ENCODE measurements at regions not wholly inside any gene's neighbourhood (a gene's known extent, or its start where the extent isn't known, plus 50 kb on each side); places are given as distances from the start of the nearest gene placed in this dataset.

DNA sequence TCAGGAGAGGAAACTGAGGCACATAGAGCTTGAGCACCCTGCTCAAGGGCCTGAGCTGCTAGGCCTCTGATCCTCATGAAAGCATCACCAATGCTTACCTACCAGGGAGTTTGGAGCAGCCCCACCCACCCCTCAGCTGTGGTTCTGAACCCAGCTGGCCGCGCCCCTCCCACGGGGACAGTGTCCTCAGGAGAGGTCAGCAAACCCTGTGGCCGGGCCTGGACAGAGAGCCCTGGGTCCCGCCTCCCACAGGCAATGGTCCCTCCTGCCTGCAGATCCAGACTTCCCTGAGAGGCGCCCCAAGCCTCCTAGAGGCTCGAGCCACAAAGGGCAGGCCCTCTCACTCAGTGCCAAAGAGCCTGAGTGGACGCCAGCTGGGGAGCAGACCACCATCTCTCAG lies 184.9 kb downstream of the BRD1 start:
- TF ChIP-seq, protein P1, sequence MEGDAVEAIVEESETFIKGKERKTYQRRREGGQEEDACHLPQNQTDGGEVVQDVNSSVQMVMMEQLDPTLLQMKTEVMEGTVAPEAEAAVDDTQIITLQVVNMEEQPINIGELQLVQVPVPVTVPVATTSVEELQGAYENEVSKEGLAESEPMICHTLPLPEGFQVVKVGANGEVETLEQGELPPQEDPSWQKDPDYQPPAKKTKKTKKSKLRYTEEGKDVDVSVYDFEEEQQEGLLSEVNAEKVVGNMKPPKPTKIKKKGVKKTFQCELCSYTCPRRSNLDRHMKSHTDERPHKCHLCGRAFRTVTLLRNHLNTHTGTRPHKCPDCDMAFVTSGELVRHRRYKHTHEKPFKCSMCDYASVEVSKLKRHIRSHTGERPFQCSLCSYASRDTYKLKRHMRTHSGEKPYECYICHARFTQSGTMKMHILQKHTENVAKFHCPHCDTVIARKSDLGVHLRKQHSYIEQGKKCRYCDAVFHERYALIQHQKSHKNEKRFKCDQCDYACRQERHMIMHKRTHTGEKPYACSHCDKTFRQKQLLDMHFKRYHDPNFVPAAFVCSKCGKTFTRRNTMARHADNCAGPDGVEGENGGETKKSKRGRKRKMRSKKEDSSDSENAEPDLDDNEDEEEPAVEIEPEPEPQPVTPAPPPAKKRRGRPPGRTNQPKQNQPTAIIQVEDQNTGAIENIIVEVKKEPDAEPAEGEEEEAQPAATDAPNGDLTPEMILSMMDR (IDR thresholded peaks at IDR 0.05; ENCODE audit: control insufficient read depth, extremely low read depth, insufficient read depth), result no peak
- DNase-seq (ENCODE audit: low read depth), result no peak
- H3K4me3 ChIP-seq (ENCODE audit: low read depth, low read length), result no peak overlapping the region

DNA sequence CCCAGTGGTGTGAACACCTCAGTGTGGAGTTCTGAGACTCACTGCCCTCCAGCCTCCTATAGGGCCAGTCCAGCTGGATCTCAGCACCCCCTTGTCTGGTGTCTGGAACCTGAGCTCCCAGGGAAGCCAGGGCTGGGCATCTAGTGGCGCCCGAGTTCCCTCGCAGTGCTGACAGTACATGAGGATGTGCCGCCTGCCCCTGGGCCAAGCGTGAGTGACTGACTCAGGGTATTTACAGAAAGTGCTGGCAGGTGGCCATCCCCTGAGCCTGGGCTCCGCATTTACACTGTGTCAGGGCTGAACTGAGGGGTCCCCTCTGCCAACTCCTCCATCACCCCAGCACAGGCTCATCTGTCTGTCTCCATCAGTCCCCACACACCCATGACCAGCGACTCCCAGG lies 185.3 kb downstream of the BRD1 start:
- H3K4me3 ChIP-seq (ENCODE audit: low read depth, low read length), result no peak overlapping the region
- DNase-seq (ENCODE audit: low read depth), result no peak
- TF ChIP-seq, protein P1 (IDR thresholded peaks at IDR 0.05; ENCODE audit: control insufficient read depth, extremely low read depth, insufficient read depth), result no peak

DNA sequence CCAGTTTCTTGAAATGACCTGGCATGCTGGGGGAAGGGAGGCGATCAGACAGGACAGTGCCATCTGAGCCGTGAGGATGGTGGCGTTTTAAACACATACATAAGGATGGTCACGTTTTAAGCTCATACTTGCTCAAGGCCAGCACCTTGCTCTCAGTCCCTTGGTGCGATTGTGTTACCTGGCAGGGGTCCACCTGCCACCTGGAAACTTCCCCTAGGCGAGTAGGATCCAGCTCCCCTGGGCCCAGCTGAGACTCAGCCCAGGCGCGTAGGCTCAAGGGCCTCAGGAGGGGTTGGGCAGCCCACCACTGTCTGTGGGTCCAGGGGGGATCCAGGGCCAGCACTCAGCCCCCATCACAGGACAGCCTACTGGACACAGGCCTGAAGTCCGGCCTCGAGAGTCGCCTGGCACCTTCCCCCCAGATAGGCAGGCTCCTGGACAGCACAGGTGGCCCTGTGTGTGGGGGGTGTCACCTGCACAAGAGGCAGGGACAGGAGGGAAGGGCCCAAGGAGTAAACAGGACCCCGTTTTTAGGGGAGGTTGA lies 185.8 kb downstream of the BRD1 start:
- DNase-seq (ENCODE audit: low read depth), result no peak
- TF ChIP-seq, protein P1 (IDR thresholded peaks at IDR 0.05; ENCODE audit: control insufficient read depth, extremely low read depth, insufficient read depth), result no peak

DNA sequence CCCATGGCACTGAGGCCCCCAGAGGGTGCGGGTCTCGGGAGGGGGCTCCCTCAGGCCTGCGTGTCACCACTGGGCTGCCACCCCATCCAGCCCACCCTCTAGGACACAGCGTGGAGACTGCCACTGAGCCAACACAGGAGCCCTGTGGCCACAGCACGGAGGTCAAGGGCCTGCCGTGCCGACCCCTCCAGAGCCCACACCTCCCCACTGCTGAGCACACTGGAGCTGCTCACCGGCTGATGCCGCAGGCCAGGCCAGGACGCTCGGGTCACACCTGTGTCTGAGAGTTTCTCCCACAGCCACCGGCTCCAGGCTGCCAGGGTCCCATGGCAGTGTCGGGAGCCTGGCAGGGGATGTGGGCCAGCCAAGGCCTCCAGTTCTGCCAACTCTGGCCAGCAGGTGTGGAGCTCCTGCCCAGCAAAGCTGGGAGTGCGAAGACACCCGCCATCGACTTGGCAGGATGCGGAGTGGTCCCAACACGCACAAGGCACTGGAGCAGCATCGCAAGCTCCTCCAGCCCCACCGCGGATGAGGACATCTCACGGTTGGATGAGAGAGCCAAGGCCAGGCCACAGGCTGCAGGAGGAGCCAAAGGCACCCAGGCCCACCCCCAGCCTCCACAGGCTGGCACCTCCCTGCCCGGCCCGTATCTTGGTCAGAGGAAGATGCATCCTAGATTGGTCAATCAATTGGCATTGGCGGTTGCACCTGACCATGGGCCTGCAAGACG lies 187.1 kb downstream of the BRD1 start:
- no peak overlapping the region for H3K4me3 ChIP-seq (ENCODE audit: low read depth, low read length)
- TF ChIP-seq, protein P1 (IDR thresholded peaks at IDR 0.05; ENCODE audit: control insufficient read depth, extremely low read depth, insufficient read depth), result no peak
- DNase-seq (ENCODE audit: low read depth), result no peak

More for the DNA sequence above, 185.8 kb downstream of the BRD1 start:
- H3K4me3 ChIP-seq (ENCODE audit: low read depth, low read length), result no peak overlapping the region

DNA sequence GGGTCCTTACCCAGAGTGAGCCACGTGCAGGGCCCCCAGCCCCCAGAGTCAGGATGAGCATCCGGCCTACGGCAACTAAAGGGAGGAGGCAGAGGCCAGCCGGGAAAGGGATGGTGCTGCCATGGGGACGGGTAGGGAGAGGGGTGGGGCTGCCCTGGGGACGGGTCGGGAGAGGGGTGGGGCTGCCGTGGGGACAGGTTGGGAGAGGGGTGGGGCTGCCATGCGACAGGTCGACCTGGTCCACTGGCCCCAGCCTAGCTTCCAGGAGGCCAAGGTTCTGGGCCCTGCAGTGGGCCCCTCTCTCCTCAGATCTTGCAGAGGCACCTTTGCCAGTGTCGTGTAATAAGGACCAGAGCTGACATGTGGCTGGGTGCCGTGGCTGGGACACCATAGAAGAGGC lies 187.7 kb downstream of the BRD1 start:
- no peak overlapping the region for H3K4me3 ChIP-seq (ENCODE audit: low read depth, low read length)
- no peak for DNase-seq (ENCODE audit: low read depth)
- TF ChIP-seq, protein P1 (IDR thresholded peaks at IDR 0.05; ENCODE audit: control insufficient read depth, extremely low read depth, insufficient read depth), result no peak

DNA sequence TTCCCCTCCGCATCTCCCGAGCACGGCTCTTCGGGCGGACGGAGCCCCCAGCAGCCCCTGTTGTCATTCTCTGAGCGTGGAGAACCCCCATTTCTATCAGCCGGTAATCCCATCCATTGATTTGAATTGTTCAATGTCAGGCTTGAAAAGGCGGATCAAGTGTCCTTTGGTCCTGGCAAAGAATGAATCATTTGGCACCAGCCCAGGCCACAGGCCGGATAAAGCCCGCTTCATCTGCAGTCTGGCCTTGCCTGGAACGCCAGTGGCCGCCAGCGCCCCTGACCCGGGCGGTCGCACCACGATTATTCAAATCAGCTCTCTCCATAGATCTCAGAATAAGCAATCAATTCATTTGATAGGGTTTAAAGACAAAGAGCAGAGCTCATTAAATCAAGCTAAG lies 188.9 kb downstream of the BRD1 start:
- DNase-seq (ENCODE audit: low read depth), result no peak
- H3K4me3 ChIP-seq (ENCODE audit: low read depth, low read length), result no peak overlapping the region
- TF ChIP-seq, protein P1 (IDR thresholded peaks at IDR 0.05; ENCODE audit: control insufficient read depth, extremely low read depth, insufficient read depth), result no peak

DNA sequence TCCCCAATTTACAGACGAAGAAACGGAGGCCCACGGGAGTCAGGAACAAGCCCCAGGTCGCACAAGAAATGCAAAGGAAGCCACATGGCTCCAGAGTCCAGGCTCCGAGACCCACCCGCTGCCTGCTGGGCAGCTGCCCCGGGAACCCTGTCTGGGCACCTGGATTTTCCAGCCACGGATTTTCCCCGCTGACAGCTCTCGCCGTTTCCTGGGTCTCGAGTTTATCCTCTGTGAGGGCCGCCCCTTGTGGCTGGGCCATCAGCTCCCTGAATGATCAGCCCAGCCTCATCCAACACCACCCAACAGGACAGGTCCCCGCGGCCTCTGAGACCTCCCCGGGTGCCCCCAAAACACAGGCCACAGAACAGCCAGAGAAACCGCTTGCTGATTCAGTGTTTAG lies 189.7 kb downstream of the BRD1 start:
- DNase-seq (ENCODE audit: low read depth), result no peak
- TF ChIP-seq, protein P1 (IDR thresholded peaks at IDR 0.05; ENCODE audit: control insufficient read depth, extremely low read depth, insufficient read depth), result no peak
- H3K4me3 ChIP-seq (ENCODE audit: low read depth, low read length), result no peak overlapping the region
